ENCODE measurements at regions not wholly inside any gene's neighbourhood (a gene's known extent, or its start where the extent isn't known, plus 50 kb on each side); places are given as distances from the start of the nearest gene placed in this dataset.

DNA sequence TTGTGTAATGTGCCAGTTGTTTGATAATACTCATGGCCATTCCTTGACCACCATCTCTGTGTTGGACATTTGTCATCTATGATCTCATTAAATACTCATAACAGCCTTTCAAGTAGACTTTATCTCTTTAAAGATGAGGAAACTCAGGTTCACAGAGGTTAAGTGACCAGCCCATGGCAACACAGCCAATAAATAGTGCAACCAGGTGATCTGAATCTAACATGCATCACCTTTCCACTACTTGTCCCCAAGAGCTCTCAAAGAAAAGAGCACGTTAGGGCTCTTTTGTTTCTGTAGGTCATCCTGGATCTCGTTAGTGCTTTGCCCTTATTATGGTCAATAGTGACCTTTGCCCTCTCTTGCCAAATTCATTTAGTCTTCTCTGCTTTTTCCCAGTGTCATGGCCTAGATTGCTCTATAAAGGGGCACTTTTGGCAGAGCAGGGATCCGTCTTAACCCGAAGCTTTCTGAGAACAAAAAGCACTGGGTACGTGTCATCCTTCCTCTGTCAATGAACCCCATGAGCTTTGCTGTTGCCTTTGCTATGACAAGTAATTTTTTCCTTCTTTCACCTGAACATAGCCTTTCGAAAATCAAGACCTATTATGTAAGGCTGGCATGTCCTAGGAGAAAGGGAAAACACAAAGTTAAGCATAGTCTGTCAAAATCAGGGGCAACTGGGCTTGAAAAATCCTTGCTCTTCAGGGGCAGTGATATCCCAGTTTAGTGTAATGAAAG, 88.0 kb upstream of the PLXNA2 start:
- TF ChIP-seq EP300 (IDR thresholded peaks at IDR 0.05) (no peak), CTCF (IDR thresholded peaks at IDR 0.05) (no peak)

Data from sigmoid colon (tissue), 4 donors.